Mammary epithelial cell (primary cell): ENCODE measurements at regions not wholly inside any gene's neighbourhood (a gene's known extent, or its start where the extent isn't known, plus 50 kb on each side); places are given as distances from the start of the nearest gene placed in this dataset.

Experiments used
- EZH2 ChIP-seq: IDR thresholded peaks from 2 replicates; pipeline ENCODE4 v1.6.1; 2012; ENCODE audit warnings: low read length, inconsistent platforms, borderline replicate concordance
- TF ChIP-seq, protein P1 (sequence below), 2 donors: IDR thresholded peaks in 1 of 2; conservative IDR thresholded peaks in 1 of 2; 2 replicates each; pipeline ENCODE4 v1.5.1; 2011 to 2012; ENCODE audit warnings: inconsistent platforms in 2 of 2, low read length in 2 of 2, mild to moderate bottlenecking in 2 of 2, control low read depth in 1 of 2, low read depth in 1 of 2; ENCODE audit not compliant: insufficient read depth in 1 of 2; ENCODE audit errors: extremely low read depth in 1 of 2

DNA sequence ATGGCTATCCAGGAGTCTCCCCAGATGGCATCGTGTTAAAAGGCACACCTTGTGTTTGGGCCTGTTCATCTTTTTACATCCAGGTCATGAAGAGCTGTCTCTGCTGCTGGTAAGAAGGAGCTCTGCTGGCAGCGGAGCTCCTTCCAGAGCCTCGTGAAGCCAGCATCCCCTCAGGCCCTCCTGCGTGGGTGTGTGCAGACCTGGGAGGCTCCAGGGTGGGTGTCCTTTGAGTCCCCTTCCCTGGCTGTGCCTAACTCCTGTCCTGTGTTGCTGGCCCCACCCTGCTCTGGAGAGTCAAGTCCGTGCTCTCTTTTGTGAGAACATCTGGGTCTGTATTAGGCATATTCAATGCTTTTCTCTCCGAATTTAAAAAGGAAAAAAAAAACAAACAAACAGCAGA lies 149.6 kb upstream of the IRX2 start:
- TF ChIP-seq, protein P1, sequence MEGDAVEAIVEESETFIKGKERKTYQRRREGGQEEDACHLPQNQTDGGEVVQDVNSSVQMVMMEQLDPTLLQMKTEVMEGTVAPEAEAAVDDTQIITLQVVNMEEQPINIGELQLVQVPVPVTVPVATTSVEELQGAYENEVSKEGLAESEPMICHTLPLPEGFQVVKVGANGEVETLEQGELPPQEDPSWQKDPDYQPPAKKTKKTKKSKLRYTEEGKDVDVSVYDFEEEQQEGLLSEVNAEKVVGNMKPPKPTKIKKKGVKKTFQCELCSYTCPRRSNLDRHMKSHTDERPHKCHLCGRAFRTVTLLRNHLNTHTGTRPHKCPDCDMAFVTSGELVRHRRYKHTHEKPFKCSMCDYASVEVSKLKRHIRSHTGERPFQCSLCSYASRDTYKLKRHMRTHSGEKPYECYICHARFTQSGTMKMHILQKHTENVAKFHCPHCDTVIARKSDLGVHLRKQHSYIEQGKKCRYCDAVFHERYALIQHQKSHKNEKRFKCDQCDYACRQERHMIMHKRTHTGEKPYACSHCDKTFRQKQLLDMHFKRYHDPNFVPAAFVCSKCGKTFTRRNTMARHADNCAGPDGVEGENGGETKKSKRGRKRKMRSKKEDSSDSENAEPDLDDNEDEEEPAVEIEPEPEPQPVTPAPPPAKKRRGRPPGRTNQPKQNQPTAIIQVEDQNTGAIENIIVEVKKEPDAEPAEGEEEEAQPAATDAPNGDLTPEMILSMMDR (conservative IDR thresholded peaks at IDR 0.05 in 1 of 2, IDR thresholded peaks at IDR 0.05 in 1 of 2; ENCODE audit: extremely low read depth in 1 of 2, insufficient read depth in 1 of 2, low read depth in 1 of 2, low read length in 2 of 2): no peak
- no peak for TF ChIP-seq EZH2
